Activated naive CD4-positive, alpha-beta T cell treated with Interleukin-2 at 50 U/mL for 16 hours (primary cell): ENCODE measurements at regions not wholly inside any gene's neighbourhood (a gene's known extent, or its start where the extent isn't known, plus 50 kb on each side); places are given as distances from the start of the nearest gene placed in this dataset.
"Not testable (repeated sequence)": the region's sequence is repeated elsewhere in the genome, so short reads cannot be mapped to it uniquely, and the experiment has no call there.

Experiments used
- DNase-seq: peaks from one replicate; pipeline ENCODE4 v3.0.0-alpha.2; 2020

DNA sequence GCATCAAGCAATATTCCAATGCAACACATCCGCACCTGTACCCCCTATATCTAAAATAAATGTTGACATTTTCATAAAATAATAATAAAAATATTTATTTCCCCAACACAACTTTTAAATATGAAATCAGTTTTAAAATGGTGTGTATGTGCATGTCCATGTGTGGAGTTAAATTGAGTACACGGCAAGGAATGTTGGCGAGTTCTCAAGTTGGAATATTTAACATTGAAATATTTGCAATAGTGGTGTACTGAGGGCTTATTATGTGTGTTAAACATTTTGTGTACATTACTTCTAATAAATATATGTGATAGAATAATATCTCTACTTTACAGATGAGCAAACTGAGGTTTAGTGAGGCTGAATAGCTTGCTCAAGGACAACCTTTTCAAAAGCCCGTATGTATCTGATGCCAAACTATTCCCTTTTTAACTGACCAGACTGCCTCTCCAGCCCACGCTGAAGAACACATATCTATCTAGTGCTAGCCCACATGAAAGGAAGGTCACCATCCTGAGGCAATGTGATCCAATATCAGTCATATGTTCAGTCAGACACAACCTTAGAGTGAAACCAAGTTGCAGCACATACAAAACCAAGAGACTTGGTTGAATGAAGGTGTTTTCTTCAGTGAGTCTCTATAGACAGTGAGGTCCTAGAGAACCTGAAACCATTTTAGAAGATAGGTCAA lies 192.2 kb upstream of the CDH11 start:
- DNase-seq = no peak

DNA sequence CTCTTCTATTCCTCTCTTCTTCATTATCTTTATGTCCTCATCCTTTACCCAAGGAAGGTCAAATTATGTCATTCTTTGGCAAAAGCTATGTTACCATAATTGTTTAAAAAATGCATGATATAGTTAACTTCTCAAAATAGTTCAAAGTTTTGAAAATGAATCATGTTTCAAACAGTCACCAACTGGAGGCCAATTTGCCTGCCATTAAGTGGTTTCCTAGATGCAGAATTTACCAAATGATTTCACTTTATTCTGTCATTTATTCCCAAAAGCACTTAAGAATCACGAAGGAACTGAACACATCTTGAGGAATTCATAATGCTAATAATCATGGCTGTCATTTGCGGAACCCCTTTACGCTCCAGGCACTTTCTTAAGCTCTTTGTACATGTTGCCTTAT lies 190.9 kb upstream of the CDH11 start:
- no peak for DNase-seq

DNA sequence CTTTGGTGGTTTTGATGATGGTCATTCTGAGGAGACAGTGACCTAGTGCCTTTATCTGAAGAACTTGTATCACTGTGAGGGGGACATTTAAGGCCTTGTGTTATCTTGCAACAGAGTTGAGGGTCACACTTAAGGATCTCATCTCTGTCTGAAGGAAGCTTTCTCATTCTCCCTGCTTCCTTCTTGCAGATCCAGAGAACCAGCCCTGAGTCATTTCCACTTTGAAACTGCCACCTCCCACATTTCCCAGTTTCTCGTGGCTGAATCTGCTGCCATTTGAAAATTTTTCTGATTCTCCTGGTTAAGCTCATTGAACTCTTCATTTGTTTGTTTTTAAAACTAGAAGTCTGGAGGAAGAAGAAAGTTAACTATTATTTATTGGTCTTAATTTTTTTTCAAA lies 190.2 kb upstream of the CDH11 start:
- no peak for DNase-seq

DNA sequence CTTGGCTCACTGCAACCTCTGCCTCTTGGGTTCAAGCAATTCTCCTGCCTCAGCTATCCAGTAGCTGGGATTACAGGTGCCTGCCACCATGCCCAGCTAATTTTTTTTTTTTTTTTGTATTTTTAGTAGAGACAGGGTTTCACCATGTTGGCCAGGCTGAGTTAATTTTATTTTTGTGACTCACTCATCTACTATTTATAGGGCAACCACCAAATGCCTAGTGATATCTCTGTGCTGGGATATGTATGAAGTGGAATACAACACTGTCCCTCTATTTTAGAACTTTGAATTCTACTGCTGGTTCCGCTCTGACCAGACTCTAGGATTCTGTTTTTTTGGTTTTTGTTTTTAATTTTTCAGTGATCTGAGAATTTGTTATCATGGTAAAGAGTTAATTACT lies 188.6 kb upstream of the CDH11 start:
- not testable (repeated sequence) for DNase-seq

DNA sequence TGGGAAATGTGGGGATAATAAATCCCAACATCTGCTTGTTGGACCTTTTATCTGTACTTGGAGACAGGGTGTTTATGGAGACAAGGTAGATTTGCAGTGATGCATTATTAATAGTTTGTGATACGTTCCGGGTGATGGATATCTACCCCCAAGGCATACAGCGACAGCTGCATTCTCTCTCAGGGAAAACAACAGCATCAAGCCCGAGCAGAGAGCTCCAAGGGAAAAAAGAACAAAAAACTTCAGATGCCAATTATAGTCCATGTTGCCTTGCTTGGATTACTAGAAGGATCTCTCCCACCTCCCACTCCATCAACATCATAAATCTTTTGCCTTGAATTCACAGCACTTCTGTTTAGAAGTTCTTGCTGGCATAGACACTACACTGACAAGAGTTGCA lies 187.5 kb upstream of the CDH11 start:
- DNase-seq = no peak

DNA sequence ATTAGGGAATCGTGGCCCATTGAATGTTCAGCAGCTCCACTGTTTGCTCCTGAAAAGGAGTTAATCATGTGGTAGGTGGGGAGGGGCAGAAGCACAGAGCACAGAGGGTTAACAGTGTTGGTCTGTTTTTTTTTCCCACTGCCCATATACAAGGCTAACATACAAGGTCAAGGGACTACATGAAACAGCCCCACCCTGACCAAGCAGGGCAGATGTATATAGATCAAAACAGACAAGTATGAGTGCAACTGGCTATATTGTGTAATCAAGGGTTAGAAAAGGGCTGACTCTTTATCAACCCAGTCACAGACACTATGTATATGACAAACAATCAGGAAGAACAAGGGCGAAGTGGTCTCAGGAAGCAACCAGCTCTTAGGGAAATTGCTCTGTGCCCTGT lies 186.6 kb upstream of the CDH11 start:
- DNase-seq = no peak

DNA sequence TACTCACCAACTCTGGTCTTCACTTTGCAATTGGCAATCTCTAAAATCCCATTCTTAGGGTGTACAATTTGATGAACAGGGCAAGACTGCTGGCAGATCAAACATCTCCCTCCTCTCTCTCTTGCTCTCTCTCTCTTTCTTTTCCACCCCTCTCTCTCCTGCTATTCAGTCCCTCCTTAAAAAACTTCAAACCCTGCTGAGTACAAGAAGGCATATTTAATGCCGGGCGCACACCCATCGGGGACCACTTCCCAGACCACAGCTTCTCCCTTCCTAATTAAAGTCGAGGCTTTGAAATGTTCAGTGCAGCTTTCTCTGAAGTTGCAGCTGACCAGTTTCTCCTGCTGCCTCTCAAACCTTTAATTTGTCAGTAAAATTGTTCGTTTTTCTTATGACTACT lies 185.4 kb upstream of the CDH11 start:
- DNase-seq = no peak

DNA sequence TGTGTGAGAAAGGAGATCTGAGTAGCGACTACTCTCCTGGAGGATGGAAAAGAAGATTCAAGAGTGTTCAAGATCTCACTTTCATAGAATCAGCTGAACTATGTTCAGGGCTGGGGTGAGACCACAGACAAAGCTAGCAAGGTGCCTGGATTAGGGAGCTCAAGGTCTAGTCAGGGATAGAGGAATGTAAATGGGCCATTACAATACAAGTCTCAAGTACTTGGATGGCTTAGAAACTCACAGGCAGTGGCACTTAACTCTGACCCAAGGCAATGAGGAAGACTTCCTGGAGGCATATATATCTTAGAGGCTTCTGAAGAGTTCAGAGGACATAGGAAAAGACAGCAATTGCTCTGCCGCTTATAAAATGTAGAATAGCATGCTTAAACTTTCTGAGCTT lies 184.9 kb upstream of the CDH11 start:
- DNase-seq = no peak

DNA sequence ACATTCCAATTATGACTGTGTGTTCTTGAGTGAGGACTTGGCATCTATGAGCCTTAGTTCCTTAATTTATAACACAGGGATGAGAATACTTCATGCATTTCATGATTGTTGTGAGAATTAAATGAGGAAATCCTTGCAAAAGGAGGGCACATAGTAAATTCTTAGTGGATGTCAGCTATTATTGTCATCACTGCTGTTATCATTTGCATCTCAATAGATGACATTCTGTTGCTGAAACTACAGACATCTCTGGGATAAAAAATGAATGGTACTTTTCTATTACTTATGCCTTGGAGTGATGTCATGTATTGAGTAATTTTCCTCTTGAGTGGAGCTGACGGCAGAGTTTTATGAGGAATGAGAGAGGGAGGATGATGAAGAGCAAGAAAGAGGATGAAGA lies 184.4 kb upstream of the CDH11 start:
- DNase-seq = no peak

DNA sequence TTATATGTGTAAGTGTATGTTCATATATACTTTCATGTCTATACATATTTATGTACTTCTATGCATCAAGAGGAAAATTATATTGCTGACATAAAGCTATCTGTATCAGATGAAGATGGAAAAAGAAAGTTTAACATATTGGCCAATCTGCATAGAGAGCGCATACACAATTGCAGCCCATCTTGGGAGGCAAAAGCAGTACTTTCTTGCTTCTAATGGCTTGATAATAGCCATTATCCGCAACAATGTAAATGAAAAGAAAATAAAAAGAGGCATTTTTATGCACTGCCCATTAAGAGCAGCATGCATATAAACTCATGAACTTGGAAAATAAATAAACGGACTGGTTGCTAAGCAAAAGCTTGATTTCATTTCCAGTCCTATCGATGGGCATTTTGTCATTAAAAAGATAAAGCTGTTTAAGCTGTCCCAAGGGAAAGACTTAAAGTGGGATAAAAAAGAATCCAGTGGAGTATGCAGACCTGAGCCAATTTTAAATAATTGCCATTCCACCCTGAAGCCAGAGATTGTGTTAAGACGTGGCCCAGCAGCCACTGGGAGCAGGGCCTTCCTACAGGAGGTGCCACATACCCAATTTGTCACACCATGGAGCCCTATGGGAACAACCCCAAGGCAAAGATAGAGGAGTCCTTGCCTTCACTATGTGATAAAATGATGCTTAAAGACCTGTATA lies 183.6 kb upstream of the CDH11 start:
- no peak for DNase-seq

DNA sequence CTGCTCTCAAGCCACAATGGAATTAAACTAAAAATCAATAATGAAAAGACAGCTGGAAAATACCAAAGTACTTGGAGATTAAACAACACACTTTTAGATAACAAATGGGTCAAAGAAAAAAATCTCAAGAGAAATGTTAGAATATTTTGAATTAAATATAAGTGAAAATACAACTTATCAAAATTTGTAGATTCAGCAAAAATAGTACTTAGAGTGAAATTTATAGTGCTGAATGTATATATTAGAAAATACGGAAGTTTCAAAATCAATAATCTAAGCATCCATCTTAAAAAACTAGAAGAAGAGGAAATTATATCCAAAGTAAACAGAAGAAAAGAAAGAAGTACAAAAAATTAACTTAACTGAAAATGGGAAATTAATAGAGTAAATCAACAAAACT lies 179.2 kb upstream of the CDH11 start:
- no peak for DNase-seq

DNA sequence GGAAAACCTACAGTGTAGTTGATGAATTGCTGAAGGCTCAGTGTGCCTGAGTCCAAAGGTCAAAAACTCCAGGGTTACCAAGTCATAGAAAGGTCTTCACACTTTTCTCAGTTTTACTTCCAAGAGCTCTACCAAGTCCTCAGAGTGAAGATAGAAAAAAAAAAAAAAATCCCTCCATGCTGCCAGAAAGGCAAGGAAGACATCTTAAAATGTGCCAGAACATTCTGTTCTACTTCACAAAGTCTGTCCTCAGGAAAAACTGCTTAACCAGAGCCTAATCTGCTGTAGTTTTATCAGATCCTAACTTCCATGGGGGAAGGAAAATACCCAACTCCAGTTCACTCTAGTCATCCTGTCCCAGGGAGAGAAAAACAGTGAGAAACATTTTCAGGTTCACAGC lies 175.6 kb upstream of the CDH11 start:
- no peak for DNase-seq

DNA sequence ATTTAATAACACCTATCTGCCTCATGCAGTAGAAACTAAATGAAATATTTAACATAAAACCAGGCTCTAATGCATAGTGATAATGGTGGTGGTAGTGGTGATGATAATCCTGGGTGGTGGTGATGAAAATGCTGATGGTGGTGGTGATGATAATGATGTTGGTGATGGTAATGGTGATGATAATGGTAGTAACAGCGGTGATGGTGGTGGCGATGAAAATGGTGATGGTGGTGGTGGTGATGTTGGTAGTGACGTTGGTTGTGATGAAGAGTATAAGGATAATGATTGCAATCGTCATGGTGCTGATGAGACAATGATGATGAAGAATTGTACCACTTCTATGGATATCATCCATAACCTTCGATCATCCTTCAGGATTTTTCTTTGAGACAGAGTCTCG lies 173.7 kb upstream of the CDH11 start:
- DNase-seq = no peak

DNA sequence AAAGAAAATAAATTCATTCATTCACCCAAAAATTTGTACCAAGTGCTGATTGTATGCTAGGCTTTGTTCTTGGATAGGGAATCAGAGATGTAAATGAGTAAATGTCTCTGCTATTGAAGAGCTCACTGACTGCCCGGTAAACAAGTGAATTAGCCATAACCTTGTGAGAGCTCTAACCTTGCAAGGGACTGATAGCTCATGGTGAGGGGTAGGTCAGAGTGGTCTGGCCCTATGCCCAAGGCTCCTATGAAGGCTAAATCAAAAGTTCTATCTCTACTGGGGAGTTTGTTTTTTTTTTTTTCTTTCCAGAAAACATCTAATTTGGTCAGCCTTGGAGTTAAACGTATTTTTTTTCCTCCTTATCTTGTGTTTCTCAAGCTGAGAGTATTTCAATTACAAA lies 172.8 kb upstream of the CDH11 start:
- DNase-seq = no peak

DNA sequence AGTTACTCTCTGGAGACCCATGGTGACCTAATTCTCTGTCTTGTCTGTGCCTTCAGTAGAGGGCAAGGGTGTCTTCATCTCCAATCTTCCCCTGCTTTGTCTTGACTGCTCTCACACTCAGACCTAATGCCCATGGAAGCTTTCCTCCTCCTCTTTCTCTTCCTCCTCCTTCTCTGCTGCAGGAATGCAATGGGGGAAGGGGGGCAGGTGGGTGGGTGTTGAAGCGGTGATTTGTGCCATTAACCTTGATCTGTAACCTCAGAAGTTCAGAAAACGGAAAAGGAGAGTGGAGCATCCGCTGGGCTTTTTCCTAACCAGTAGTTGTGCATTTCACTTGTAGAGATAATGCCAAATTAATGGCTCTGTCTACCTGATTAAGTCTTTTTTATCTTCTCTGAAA lies 172.3 kb upstream of the CDH11 start:
- no peak for DNase-seq

DNA sequence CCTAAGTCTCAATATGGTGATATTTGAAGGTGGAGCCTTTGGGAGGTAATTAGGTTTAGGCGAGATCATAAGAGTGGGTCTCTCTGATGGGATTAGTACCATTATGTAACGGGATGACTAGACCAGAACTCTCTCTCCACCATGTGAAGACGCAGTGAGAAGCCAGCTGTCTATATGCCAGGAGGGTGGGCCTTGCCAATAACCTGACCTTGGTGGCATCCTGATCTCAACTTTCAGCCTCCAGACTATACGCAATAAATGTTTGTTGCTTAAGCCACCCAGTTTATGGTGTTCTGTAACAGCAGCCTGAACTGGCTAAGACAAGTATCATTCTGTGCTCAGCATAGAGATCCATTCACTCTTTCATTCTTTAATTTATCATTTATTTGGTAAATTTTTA lies 167.2 kb upstream of the CDH11 start:
- DNase-seq = no peak

DNA sequence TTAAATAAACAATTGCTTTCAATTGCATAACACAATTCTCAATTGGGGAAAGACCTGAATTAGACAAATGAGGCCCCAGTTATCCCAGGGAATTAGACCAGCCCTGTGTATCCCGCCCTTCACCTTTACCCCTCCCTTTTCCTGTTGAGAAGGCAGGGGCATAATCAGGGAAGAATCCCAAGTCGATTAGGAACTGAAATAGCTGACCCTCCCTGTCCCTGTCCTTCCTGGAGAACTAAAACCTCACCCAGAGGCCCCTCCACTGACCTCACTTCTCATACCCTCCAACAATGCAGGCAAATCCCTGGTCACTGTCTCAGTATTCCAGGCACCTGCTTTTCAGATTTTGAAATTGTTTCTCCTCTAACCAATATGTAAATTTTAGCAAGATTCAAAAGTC lies 165.4 kb upstream of the CDH11 start:
- no peak for DNase-seq

DNA sequence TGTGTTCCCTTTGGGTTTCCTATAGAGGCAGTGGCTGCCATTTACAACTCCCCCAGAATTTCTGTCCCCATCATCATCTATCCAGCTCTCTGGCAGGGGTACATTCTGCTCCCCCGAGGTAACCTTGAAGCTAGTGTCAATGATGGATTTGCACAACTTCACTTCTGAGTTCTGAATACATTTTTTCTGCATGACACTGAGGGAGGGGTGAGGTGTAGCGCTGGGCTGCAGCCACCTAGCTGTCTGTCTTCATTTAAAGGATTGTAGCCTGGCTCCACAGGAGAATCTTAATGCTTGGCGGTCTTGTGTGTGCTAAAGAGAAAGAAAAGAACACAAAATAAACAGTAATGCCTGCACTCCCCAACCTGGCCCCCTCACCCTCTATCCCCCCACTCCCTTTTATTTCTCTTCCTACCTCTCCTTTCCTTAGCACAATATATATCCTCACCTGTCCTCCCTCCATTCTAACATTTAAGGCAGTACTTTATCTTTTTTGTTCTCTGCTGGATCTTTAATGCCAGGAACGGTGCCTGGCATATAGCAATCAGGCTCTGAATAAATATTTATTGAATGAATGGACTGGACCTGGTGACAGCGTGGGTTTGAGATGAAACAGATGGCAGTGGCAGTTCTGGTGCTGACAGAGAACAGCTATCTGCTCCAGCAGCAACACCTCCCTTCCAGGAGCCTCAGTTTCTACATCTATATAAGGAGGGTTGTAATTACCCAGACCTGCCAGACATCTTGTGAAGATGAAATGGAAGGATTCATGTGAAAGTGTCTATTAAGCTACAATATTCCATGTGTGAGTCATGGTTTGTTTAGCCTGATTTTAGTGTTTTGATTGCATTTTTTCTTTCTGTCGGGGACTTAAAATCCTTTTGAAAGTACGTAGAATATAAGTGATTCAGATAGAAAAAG lies 163.5 kb upstream of the CDH11 start:
- DNase-seq = no peak

DNA sequence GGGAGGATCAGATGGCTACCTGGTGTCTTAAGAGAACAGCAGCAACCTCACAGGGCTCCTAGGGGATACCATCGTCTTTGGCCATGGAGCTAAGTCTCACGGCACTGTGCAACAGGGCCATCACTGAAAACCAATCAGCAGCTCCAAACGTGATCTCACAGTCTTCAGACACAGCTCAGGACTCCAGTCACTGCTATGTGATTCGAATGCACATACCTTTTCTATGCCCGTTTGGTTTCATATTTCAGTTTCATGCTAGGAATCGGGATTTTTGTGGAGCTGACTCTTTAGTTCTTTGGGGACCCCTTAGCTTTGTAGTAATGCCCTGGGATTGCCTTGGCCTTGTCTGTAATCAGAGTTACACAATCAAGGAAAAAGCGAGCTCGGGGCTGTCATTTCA lies 162.8 kb upstream of the CDH11 start:
- no peak for DNase-seq

DNA sequence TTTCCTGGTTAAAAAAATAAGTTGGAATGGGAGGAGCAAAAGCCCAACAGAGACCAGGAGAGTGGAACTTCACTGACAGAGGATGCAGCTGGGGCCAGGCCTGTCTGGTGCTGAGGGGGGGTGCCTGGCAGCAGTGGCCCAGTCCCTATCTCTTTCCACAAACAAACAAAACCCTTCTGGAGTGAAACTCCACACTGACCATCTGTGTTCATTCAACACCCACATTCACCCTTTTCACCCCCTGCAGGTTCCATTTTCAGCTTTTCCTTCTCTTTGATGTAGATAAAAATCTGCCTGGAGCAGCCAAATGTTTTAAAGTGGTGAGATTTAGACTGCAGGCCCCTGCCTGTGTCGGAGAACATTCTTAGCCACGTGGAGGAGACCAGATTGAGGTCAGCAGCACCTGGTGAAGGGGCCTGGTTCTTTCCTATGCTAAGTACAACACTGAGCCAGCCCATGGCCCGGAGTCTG lies 161.4 kb upstream of the CDH11 start:
- DNase-seq = no peak

DNA sequence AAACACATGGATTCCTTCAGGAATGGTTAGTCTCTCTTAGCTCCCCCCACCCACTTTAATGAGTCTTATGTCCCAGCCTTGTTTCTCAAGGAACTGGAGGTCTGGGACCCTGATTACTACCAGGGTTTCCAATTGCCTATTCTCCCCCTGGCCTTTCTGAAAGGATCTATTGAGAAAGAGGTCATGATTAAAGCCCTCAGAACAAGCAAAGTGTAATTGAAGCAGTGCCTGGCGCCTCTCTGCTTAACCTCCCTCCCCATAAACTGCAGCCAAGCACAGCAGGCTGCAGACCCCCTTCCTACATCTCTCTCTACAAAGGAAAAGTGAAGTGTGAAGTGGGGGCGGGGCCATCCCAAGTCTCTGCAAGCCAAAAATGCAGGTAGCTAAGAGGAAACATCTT lies 159.7 kb upstream of the CDH11 start:
- no peak for DNase-seq

DNA sequence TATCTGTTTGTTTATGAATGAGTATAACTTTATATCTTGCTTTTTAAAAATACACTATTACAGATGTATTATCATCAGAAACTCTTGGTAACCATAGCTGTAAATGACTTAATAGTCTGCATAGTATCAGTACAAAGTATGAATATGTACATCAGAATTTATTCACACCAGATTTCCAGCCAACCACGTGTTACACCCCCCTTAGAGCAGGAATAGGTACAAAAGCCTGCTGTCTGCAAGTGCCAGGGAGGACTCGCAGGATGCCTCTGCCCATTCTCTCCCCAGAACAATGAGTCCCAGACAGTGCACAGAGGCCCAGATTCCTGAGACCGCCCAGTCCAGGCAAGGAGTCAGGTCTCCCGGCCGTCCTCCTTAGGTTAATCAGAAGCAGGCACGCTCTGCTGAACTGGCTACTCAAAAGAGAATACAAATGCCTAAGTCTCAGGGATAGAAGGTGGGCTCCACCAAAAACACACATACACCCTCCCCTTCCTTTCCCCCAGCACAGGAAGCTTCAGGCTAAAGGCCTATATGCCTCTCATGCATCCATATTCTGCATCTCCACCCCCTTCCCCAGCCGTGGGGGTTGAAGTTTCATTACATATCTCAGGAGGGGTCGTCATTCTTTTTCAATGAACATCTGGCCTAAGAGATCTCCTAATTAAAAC lies 159.1 kb upstream of the CDH11 start:
- no peak for DNase-seq

DNA sequence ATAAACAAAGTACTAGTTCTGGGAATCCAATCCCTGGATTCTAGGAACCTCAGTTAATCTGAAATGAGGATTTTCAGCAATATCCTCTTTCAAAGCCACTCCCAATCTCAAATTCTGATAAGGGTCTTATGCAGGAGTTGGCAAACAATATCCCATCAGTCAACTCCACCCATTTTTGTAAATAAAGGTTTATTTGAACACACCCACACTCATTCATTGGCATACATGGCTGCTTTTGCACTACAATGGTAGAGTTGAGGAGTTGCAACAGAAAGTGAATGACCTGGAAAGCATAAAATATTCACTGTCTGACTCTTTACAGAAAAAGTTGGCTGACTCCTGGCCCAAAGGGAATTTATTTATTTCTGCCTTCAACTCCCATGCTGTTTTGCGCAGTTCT lies 157.7 kb upstream of the CDH11 start:
- no peak for DNase-seq
